Mucosa of descending colon (tissue), 3 donors: ENCODE measurements at regions not wholly inside any gene's neighbourhood (a gene's known extent, or its start where the extent isn't known, plus 50 kb on each side); places are given as distances from the start of the nearest gene placed in this dataset.

Experiments
- ATAC-seq: fragments of 200-7000 bp; cut with Tn5 transposase; one replicate; pipeline ENCODE4 v1.9.1; 2020; ENCODE audit warnings: mild to moderate bottlenecking, moderate library complexity
- DNase-seq, 3 donors: peaks; one replicate each; pipeline ENCODE4 v3.0.0-alpha.2; 2020
- H3K36me3 ChIP-seq: fragments of 200-600 bp; one replicate; pipeline ENCODE4 v1.8.0; 2021; ENCODE audit warnings: low read depth, mild to moderate bottlenecking
- H3K4me1 ChIP-seq: fragments of 200-600 bp; one replicate; pipeline ENCODE4 v1.8.0; 2021; ENCODE audit warnings: low read depth, mild to moderate bottlenecking
- H3K4me3 ChIP-seq: fragments of 200-600 bp; one replicate; pipeline ENCODE4 v1.8.0; 2021; ENCODE audit warnings: mild to moderate bottlenecking
- H3K9me3 ChIP-seq: fragments of 200-600 bp; one replicate; pipeline ENCODE4 v1.8.0; 2021; ENCODE audit warnings: mild to moderate bottlenecking
- intact Hi-C, 2 donors: fragments of 100-400 bp; cut with DNase I in 1 of 2; cut with micrococcal nuclease in 1 of 2; formaldehyde crosslinking; loops; one replicate each; pipeline versions ENCODE4 v1.11.0 to v1.11.1; 2022; cut with DNase I, micrococcal nuclease
- TF ChIP-seq, protein P1 (sequence below): fragments of 200-600 bp; IDR thresholded peaks from one replicate; pipeline ENCODE4 v1.8.0; 2022; ENCODE audit warnings: antibody characterized with exemption, mild to moderate bottlenecking
- donor health status: DM: no; HTN: no; CAD: no; lungs with moderate emphysema.
- donor health status: DM: no; HTN: no; CAD: no.
- donor health status: DM: no; HTN: yes; CAD: no.

- no peak for ATAC-seq
- TF ChIP-seq, protein P1, sequence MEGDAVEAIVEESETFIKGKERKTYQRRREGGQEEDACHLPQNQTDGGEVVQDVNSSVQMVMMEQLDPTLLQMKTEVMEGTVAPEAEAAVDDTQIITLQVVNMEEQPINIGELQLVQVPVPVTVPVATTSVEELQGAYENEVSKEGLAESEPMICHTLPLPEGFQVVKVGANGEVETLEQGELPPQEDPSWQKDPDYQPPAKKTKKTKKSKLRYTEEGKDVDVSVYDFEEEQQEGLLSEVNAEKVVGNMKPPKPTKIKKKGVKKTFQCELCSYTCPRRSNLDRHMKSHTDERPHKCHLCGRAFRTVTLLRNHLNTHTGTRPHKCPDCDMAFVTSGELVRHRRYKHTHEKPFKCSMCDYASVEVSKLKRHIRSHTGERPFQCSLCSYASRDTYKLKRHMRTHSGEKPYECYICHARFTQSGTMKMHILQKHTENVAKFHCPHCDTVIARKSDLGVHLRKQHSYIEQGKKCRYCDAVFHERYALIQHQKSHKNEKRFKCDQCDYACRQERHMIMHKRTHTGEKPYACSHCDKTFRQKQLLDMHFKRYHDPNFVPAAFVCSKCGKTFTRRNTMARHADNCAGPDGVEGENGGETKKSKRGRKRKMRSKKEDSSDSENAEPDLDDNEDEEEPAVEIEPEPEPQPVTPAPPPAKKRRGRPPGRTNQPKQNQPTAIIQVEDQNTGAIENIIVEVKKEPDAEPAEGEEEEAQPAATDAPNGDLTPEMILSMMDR, result no peak
- no peak for DNase-seq
- peaks cover 8% of the 10 kb centered on the region for H3K9me3 ChIP-seq
- no peaks in the 10 kb centered on the region for H3K4me1 ChIP-seq
- intact Hi-C loops, result no loop called here
- H3K36me3 ChIP-seq, result no peaks in the 10 kb centered on the region
- H3K4me3 ChIP-seq, result no peak overlapping the region
Measured at GRCh38 chr6:115319823-115320222, 740.9 kb downstream of the FRK start.

DNA sequence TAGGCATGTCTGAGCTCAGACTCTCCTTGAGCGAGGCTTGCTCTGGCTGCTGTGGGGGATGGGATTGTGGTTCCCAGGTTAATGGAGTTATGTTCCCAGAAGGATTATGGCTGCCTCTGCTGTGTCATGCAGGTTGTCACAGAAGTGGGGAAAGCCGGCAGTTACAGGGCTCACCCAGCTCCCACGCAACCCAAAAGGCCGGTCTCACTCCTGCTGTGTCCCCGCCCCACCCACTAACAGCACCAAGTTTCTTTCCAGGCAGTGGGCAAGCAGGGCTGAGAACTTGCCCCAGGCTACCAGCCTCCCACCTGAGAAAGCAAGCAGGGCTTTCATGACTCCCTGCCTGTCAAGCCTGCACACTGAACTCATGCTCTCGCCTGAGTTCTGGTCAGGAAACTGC lies 750.5 kb downstream of the FRK start:
- H3K36me3 ChIP-seq, result no peaks in the 10 kb centered on the region
- no peak for DNase-seq
- no peaks in the 10 kb centered on the region for H3K4me1 ChIP-seq
- TF ChIP-seq, protein P1, result no peak
- ATAC-seq, result no peak
- no peak overlapping the region for H3K4me3 ChIP-seq
- intact Hi-C loops, result no loop called here
- H3K9me3 ChIP-seq, result peaks cover 38% of the 10 kb centered on the region

DNA sequence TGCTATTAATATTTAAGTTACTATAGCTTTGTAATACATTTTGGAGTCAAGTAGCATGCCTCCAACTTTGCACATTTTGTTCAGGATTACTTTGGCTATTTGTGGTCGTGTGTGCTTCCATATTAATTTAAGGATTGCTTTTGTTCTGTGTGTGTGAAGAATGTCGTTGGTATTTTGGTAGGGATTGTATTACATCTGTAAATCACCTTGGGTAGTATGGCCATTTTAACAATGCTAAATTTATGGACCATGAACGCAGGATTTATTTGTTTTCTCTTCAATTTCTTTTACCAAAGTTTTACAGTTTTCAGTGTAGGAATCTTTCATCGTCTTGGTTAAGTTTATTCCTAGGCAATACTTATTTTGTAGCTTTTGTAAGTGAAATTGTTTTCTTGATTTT lies 758.0 kb downstream of the FRK start:
- Histone ChIP-seq H3K36me3 (no peaks in the 10 kb centered on the region), H3K9me3 (peaks cover 5% of the 10 kb centered on the region), H3K4me3 (no peak overlapping the region), H3K4me1 (no peaks in the 10 kb centered on the region)
- TF ChIP-seq, protein P1, result no peak
- no peak for ATAC-seq
- no peak for DNase-seq
- intact Hi-C loops, result no loop called here

DNA sequence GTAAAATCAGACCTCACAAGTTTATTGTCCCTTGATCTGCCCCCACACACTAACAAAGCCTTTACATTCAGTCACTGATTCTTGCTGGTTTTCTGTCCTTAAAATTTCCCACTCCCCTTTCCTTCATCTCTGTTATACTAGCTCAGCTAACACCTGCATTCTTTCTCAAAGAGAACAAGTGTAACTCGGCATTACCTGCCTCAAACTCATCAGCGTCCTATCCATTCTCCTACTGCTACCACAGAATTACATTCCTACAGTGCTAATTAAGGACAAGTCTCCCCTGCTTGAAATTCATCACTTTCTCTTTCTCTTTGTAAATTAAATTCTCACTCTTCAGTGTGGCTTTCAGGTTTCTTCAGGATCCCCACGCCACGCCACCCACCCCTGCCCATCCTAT lies 773.2 kb downstream of the FRK start:
- no peaks in the 10 kb centered on the region for H3K4me1 ChIP-seq
- no peaks in the 10 kb centered on the region for H3K36me3 ChIP-seq
- TF ChIP-seq, protein P1, result no peak
- intact Hi-C loops, result no loop called here
- H3K9me3 ChIP-seq, result peaks cover 12% of the 10 kb centered on the region
- ATAC-seq (no peak), DNase-seq (no peak)
- H3K4me3 ChIP-seq, result no peak overlapping the region

DNA sequence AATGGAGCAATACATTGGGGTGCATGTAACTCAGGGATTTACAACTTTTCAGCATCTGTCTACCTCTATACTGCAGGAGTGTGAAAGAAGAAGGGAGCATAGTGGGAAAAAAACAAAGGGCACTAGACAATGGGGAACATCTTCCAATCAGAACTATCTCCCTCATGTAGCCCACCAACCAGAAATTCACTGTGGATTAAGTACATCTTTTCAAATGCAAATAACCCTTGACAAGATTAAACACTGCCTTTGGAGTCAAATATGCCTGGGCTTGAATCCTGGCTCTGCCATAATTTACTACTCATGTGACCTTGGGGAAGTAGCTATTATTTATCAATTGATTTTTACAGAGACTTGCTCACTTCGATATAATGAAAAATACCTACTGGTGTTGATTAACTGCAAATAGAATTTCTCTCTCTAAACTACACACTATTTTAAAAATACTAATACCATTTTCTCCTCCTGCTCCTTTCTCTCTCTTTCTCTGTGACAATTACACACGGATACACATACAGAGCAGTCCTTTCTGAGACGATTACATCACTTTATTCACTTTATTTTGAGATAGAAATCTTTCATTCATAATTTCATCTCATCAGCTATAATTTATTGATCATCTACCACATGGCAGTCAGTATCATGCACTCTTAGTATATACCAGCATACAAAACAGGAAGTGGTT lies 783.7 kb downstream of the FRK start:
- H3K4me1 ChIP-seq, result no peaks in the 10 kb centered on the region
- no peak overlapping the region for H3K4me3 ChIP-seq
- no peaks in the 10 kb centered on the region for H3K36me3 ChIP-seq
- TF ChIP-seq, protein P1, result no peak
- intact Hi-C loops, result no loop called here
- no peak for DNase-seq
- no peak for ATAC-seq
- H3K9me3 ChIP-seq, result peaks cover 11% of the 10 kb centered on the region

DNA sequence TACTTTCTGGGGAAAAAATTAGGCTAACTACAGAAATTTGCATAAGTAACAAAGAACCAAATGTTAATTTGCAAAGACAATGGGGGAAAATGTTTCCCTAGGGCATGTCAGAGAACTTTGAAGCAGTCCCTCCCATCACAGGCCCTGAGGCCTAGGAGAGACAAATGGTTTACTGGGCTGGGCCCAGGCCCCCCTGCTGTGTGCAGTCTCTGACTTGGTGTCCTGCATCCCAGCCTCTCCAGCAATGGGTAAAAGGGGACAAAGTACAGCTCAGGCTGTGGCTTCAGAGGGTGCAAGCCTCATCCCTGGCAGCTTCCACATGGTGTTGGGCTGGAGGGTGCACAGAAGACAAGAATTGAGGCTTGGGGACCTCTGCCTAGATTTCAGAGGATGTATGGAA lies 788.4 kb downstream of the FRK start:
- Histone ChIP-seq H3K4me3 (no peak overlapping the region), H3K9me3 (peaks cover 12% of the 10 kb centered on the region), H3K4me1 (no peaks in the 10 kb centered on the region), H3K36me3 (no peaks in the 10 kb centered on the region)
- TF ChIP-seq, protein P1, result no peak
- intact Hi-C loops, result no loop called here
- DNase-seq (no peak), ATAC-seq (no peak)
